ENCODE measurements at regions not wholly inside any gene's neighbourhood (a gene's known extent, or its start where the extent isn't known, plus 50 kb on each side); places are given as distances from the start of the nearest gene placed in this dataset.

DNA sequence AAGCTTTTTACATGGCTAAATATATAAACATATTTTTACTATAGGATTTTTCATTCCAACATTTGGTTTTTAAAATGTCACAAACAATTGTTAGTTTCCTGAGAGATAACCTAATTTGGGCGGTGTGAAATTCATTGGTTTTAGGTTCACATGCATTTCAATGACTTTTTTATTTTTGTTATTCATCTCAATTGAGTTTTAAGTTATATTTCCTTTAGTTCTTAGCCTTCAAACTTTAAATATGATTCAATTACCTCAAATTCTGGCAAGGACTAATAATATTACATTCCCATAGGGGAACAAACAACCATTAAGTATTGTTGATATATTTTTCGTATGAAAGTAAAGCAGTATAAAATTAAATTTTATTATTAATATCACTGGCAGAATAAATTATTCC is 265.3 kb downstream of the SLITRK6 start:
- DNase-seq (ENCODE audit: low spot score): no peak
- no peaks in the 10 kb centered on the region for H3K79me2 ChIP-seq
- no peak overlapping the region for H3K27ac ChIP-seq
- no peaks in the 10 kb centered on the region for H3K9me3 ChIP-seq (ENCODE audit: low read depth)
- no peak overlapping the region for H3K4me3 ChIP-seq
- WGBS (ENCODE audit: low lambda C conversion rate, missing lambda C conversion rate): 96% methylated on average over 2 of the region's 2 CpGs
- H3K27me3 ChIP-seq: no peaks in the 10 kb centered on the region
- H3K4me2 ChIP-seq: no peak overlapping the region
- H2AFZ ChIP-seq: no peak overlapping the region
- H3K9me2 ChIP-seq (replicated peaks; ENCODE audit: insufficient read depth): no peaks in the 10 kb centered on the region
- no peaks in the 10 kb centered on the region for H4K20me1 ChIP-seq (ENCODE audit: insufficient read depth, poor library complexity, severe bottlenecking)
- no peaks in the 10 kb centered on the region for H3K36me3 ChIP-seq (replicated peaks; ENCODE audit: insufficient read depth, low read depth)
- H3K4me1 ChIP-seq (ENCODE audit: insufficient read depth): no peaks in the 10 kb centered on the region
- TF ChIP-seq EZH2phosphoT487 (IDR thresholded peaks at IDR 0.05; ENCODE audit: low read depth, severe bottlenecking, unreplicated experiment) (no peak), EZH2 (IDR thresholded peaks at IDR 0.05; ENCODE audit: borderline replicate concordance) (no peak), CTCF (IDR thresholded peaks at IDR 0.05; ENCODE audit: poor library complexity) (no peak)

- Histone ChIP-seq H3K9me3 (ENCODE audit: low read depth) (no peaks in the 10 kb centered on the region), H2AFZ (no peak overlapping the region)
- WGBS (ENCODE audit: low lambda C conversion rate, missing lambda C conversion rate): 83% methylated on average over 2 of the region's 2 CpGs
Measured at GRCh38 chr13:85529218-85529594, 270.0 kb downstream of the SLITRK6 start.

GRCh38 chr13:85528491-85529217 is 270.6 kb downstream of the SLITRK6 start:
- H3K27me3 ChIP-seq: no peaks in the 10 kb centered on the region
- H3K4me1 ChIP-seq (ENCODE audit: insufficient read depth): no peaks in the 10 kb centered on the region
- H3K9me2 ChIP-seq (replicated peaks; ENCODE audit: insufficient read depth): no peaks in the 10 kb centered on the region
- no peak overlapping the region for H3K27ac ChIP-seq
- no peak for DNase-seq (ENCODE audit: low spot score)
- no peaks in the 10 kb centered on the region for H4K20me1 ChIP-seq (ENCODE audit: insufficient read depth, poor library complexity, severe bottlenecking)
- no peak overlapping the region for H3K4me2 ChIP-seq
- H2AFZ ChIP-seq: no peak overlapping the region
- WGBS (ENCODE audit: low lambda C conversion rate, missing lambda C conversion rate): 43% methylated on average over 3 of the region's 3 CpGs
- H3K36me3 ChIP-seq (replicated peaks; ENCODE audit: insufficient read depth, low read depth): no peaks in the 10 kb centered on the region
- no peaks in the 10 kb centered on the region for H3K9me3 ChIP-seq (ENCODE audit: low read depth)
- no peaks in the 10 kb centered on the region for H3K79me2 ChIP-seq
- no peak overlapping the region for H3K4me3 ChIP-seq
- TF ChIP-seq EZH2 (IDR thresholded peaks at IDR 0.05; ENCODE audit: borderline replicate concordance) (no peak), EZH2phosphoT487 (IDR thresholded peaks at IDR 0.05; ENCODE audit: low read depth, severe bottlenecking, unreplicated experiment) (no peak), CTCF (IDR thresholded peaks at IDR 0.05; ENCODE audit: poor library complexity) (no peak)

More at GRCh38 chr13:85529218-85529594, 270.0 kb downstream of the SLITRK6 start:
- Histone ChIP-seq H3K27ac (no peak overlapping the region), H3K36me3 (replicated peaks; ENCODE audit: insufficient read depth, low read depth) (no peaks in the 10 kb centered on the region), H3K9me2 (replicated peaks; ENCODE audit: insufficient read depth) (no peaks in the 10 kb centered on the region), H3K27me3 (no peaks in the 10 kb centered on the region), H4K20me1 (ENCODE audit: insufficient read depth, poor library complexity, severe bottlenecking) (no peaks in the 10 kb centered on the region), H3K4me1 (ENCODE audit: insufficient read depth) (no peaks in the 10 kb centered on the region), H3K4me3 (no peak overlapping the region), H3K4me2 (no peak overlapping the region), H3K79me2 (no peaks in the 10 kb centered on the region)
- no peak for TF ChIP-seq EZH2 (IDR thresholded peaks at IDR 0.05; ENCODE audit: borderline replicate concordance)
- no peak for TF ChIP-seq EZH2phosphoT487 (IDR thresholded peaks at IDR 0.05; ENCODE audit: low read depth, severe bottlenecking, unreplicated experiment)
- TF ChIP-seq CTCF (IDR thresholded peaks at IDR 0.05; ENCODE audit: poor library complexity): no peak
- no peak for DNase-seq (ENCODE audit: low spot score)
